Activated T-helper 1 cell treated with anti-CD3 and anti-CD28 coated beads, Interleukin-2, amount 50 U/mL, for 16 hours (primary cell): ENCODE measurements at regions not wholly inside any gene's neighbourhood (a gene's known extent, or its start where the extent isn't known, plus 50 kb on each side); places are given as distances from the start of the nearest gene placed in this dataset.

Source experiments
- DNase-seq, 2 donors: peaks; one replicate each; pipeline ENCODE4 v3.0.0-alpha.2; 2020; ENCODE audit warnings: low read depth in 1 of 2, low spot score in 1 of 2

DNA sequence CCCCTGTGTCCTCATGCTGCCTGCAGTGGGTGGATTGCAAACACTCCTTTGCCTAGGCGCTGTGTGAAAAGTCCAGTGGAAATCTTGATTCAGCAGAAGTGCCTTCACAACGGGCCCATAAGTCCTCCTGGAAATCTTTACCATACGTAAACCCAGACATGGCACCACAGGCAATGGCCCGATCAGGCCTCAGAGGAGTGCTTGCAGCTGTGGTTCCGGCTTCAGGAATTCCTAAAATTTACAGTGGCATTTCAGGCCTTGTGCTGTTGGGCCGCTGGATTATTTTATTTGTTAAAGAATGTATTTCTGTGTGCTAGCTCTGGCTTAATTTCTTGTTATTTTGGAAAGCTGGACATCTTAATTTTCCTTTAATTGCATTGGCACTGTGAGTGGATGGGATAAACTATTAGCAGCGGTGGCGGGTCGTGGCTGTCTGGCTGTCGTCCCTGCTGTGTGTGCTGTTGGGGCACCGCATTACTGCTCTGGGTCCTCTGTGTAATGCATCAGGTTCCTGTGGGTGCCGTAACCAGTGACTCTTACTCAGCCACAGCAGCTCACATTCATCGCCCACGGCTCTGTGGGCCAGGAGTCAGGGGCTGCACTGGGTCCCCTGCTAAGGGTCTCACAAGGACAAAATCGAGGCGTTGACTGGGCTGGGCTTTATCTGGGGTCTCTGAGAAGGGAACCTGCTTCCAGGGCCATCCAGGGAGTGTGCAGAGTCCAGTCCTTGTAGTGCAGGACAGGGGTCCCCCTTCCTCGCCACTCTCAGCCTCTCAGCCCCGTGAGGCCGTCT is 73.1 kb downstream of the RTP5 start:
- no peak for DNase-seq

DNA sequence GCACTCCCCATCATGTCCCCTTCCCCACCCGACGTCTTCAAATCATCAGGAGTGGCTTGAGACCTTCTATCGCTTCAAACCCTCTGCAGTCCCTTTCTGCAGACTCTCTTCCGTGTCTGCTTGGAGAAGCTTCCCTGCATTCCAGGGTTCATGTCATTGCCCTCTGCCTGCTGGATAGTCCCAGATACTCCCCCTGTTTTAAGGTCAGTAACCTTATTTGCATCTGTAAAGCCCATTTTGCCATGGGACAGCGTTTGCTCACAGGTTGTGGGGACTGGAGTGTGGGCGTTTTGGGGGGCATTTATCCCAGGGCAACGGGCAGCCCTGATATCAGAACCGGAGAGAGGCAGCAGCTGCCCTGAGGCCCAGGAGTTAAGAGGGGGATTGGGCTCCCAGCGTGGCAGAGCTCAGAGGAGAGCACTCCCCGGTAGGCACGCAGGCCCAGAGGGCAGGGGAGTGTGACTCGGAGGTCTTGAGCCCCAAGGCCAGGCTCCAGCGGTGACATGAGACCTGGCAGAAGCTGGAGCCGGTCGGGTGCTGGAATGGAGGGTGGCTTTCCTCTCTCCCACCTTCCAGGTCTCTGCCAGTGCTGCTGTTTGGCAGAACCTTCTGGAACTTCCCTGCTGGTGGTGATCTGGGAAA is 73.8 kb downstream of the RTP5 start:
- DNase-seq, result no peak

DNA sequence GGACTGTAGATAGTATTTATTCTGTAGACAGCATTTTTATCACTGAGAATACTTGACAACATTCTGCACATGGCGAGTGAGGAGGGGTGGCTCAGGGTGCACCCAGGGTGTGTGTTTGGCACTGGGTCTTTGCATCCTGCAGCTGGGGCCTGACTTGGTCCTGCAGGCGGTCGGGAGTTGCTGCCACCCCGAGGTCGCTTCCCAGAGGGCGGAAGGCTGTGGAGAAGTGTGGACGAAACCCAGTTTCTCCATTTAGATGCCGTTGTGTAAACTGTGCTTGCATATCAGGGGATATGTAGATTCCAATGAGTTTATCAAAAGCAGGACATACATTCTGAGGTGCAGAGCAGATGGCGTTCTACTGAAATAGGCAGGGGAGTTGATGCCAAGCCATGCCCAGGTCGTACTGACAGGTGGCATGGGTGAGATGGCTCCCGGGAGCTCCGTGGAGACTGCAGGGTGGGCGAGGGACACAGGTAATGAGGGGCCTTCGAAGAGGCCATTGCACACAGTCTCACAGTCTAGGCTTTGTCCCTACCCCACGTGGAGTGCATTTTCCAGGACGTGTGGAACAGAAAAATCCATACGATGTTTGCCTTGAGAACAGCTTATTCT is 74.5 kb downstream of the RTP5 start:
- DNase-seq, result no peak

- DNase-seq, result no peak
These were observed 75.3 kb downstream of the RTP5 start for GRCh38 chr2:241944821-241945220.

DNA sequence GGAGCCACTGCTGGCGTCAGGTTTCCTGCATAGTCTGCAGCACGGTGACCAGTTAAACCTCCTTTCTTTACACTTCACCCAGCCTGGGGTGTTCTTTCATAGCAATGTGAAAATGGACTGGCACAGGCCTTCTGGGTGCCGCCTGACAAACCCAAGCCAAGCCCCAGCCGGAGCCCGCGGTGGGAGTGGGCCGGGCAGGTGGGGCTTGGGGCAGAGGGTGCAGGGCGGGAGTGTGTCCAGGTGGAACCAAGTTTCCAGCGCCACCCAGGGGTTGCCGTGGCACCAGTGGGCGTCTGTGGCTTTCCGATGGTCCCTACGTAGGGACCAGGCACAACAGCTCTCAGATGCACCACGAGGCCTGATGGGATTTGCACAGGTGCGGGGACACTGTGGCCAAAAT is 75.8 kb downstream of the RTP5 start:
- no peak for DNase-seq

- no peak for DNase-seq
These were observed 76.3 kb downstream of the RTP5 start for GRCh38 chr2:241945803-241946202.

DNA sequence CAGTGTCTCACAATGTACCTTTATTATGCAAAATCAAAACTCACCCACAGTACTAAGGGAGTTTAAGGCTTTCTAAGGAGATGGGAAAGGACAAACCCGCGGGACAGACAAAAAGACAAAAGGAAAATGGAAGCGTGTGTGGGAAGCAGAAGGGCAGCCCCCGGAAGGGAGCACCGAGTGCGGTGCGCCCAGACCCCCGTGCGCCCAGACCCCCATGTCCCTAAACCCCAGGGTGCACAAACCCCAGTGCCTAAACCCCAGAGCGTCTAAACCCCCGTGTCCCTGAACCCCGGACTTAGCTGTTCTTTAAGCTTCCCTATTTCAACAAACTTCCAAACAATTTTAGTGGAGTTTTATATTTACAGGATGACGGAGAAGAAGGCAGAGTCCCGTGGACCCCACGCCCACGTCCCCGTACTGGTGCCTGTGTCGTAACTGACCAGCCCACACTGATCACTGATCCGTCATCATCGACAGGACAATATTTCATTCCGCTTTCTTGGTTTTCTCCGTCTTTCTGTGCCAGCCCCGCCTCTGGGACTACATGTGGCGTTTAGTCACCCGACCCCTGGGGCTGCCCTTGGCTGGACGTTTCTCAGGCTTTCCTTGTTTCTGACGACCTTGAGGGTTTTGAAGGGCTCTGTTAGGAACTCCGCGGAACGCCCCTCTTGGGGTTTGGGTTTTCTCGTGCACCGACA is 76.9 kb downstream of the RTP5 start:
- no peak for DNase-seq

DNA sequence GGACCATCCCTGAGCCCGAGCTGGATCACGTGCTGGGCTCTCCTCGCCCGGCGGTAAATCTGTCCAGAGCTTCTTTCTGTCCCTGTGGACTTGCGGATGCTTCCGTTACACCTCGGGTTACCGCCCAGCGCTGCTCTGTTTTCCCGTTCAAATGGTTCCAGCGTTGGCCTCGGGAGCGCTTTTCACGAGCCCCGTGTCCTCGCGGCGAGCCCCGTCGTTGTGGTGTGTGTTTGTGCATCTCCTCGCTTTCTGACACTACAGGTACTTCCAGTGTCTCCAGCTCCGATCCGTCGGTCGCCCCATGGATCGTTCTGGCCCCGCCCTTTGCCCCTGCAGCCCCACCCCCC is 77.4 kb downstream of the RTP5 start:
- no peak for DNase-seq

- DNase-seq, result no peak
These were observed 77.9 kb downstream of the RTP5 start for GRCh38 chr2:241947401-241947800.

- DNase-seq, result no peak
These were observed 78.3 kb downstream of the RTP5 start for GRCh38 chr2:241947876-241948275.

DNA sequence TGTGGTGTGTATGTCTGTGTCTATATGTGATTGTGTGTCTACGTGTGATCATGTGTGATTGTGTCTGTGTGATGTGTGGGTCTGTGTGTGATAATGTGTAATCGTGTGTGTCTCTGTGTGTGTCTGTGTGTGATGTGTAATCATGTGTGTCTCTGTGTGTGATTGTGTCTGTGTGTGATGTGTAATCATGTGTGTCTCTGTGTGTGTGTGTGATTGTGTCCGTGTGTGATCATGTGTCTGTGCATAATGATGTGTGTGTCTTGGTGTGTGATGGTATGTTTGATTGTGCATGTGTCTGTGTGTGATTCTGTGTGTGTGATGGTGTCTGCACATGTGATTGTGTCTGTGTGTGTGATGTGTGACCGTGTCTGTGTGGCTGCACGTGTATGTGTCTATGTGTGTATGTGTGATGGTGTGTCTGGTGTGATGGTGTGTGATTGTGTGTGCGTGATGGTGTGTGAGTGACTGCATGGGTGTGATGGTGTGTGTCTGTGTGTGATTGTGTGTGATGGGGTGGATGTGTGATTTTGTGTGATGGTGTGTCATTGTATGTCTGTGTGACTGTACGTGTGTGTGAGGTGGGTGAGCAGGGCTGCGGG is 78.9 kb downstream of the RTP5 start:
- DNase-seq, result no peak

GRCh38 chr2:241948901-241949735 is 79.6 kb downstream of the RTP5 start:
- no peak for DNase-seq

DNA sequence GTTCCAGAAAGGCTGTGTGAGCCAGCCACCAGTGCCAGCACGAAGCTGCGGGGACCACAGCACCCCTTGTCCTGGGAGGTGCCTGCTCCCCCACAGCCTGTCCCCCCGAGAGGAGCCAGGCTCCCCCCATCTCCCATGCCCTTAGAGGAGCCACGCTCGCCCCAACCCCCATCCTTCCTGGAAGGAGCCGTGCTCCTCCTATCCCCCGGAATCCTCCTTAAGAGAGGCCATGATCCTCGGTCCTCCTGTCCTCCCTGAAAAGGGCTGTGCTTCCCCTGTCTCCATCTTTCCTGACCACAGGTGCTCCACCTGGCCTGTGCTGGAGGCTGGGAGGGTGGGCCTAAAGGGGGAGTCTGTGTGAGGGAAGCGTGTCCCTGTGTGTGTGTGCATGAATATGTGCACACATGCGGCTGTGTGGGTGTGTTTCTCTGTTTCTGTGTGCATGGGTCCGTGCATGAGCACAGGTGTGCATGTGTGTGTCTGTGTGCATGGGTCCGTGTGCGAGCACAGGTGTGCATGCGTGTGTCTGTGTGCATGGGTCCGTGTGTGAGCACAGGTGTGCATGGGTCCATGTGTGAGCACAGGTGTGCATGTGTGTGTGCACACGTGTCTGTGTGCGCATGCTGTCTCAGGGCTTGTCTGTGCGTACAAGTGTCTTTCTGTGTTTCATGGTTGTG is 80.3 kb downstream of the RTP5 start:
- no peak for DNase-seq

- peak; percentile 35 for DNase-seq
These were observed 81.1 kb downstream of the RTP5 start for GRCh38 chr2:241950413-241951315.

GRCh38 chr2:241951316-241951700 is 81.8 kb downstream of the RTP5 start:
- no peak for DNase-seq

DNA sequence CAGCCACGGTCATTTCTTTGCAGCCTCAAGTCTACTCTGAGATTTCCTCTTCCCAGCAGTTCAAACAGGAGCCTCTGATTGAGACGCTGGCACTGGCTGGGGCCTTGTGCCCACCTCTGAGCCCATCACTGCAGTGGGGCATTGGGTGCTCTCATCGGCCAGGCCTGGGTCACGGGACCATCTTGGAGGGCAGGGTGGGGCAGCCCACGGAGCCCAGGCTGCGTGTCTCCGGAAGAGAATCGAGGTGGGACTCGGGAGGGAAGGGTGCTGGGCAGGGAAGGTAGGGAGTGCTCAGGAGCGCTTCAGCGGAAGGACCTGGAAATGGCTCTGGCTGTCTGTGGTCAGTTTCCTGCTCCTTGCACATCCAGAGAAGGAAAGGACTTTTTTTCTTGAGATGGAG is 82.4 kb downstream of the RTP5 start:
- no peak for DNase-seq

- no peak for DNase-seq
These were observed 83.3 kb downstream of the RTP5 start for GRCh38 chr2:241952816-241953215.

DNA sequence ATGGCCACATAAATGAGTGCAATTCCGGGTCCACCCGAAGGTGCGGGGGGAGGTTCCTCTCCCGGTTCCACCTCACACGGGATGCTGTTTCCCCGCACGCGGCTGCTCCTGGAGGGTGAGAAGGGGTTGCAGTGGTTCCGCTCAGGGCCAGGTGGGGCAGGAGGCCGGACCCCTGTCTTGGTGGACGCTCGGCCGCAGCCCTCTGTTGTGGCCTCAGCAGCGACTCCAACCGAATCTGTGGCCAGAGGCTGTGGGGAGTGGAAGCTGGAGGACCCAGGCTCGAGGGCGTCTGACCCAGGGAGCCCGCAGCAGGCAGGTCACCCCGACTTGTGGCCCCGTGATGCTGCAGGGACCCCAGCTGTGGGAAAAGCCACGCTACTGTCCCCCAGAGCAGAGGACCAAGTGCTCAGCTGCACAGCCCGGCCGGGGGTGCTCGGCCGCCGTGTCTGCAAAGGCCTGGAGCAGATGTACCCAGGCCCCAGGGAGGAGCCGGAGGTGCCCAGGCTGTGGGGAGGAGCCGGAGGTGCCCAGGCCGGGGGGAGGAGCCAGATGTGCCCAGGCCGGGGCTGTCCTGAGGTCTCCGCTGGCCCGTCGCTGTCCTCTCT is 83.9 kb downstream of the RTP5 start:
- DNase-seq, result no peak
